Kidney (tissue), 13 donors: ENCODE measurements at regions not wholly inside any gene's neighbourhood (a gene's known extent, or its start where the extent isn't known, plus 50 kb on each side); places are given as distances from the start of the nearest gene placed in this dataset.
A peak's percentile ranks its signal among the peaks of the same experiment; 100 is the strongest.

Experiments used
- DNase-seq, 5 donors: peaks; one replicate each; pipeline ENCODE4 v3.0.0-alpha.2; 2013 to 2020
- FAIRE-seq: peaks from 2 replicates; lab custom pipeline; 2012; peaks lifted over from hg19 to GRCh38; lab: Jason Lieb, UNC
- H3K27ac ChIP-seq, 2 donors: one replicate each; pipeline ENCODE4 v1.7.0; 2013; ENCODE audit warnings: low read depth in 2 of 2, low read length in 2 of 2, inconsistent platforms in 1 of 2
- H3K27me3 ChIP-seq: one replicate; pipeline ENCODE4 v1.7.1; 2013; ENCODE audit warnings: low read length, inconsistent platforms; ENCODE audit not compliant: control insufficient read depth, insufficient read depth
- H3K36me3 ChIP-seq, 3 donors: one replicate each; pipeline versions ENCODE4 v1.7.0 to v1.7.1; 2013; ENCODE audit warnings: low read length in 3 of 3, control low read depth in 1 of 3, inconsistent platforms in 1 of 3; ENCODE audit not compliant: insufficient read depth in 3 of 3, control insufficient read depth in 2 of 3
- H3K4me1 ChIP-seq, 3 donors: one replicate each; pipeline versions ENCODE4 v1.7.0 to v1.7.1; 2013; ENCODE audit warnings: low read length in 3 of 3, inconsistent platforms in 1 of 3, low read depth in 1 of 3; ENCODE audit not compliant: control insufficient read depth in 2 of 3, insufficient read depth in 2 of 3
- H3K4me3 ChIP-seq, 3 donors: one replicate each; pipeline versions ENCODE4 v1.7.0 to v1.8.1; 2013; ENCODE audit warnings: low read length in 3 of 3, control low read depth in 1 of 3, inconsistent platforms in 1 of 3
- H3K9ac ChIP-seq, 3 donors: one replicate each; pipeline versions ENCODE4 v1.7.0 to v1.7.1; 2013; ENCODE audit warnings: low read length in 3 of 3, control low read depth in 1 of 3, inconsistent platforms in 1 of 3
- H3K9me3 ChIP-seq, 3 donors: one replicate each; pipeline versions ENCODE4 v1.7.0 to v1.7.1; 2013; ENCODE audit warnings: low read length in 3 of 3, control low read depth in 1 of 3, inconsistent platforms in 1 of 3; ENCODE audit not compliant: control insufficient read depth in 2 of 3, insufficient read depth in 1 of 3
- CTCF ChIP-seq: IDR thresholded peaks from 3 replicates; pipeline ENCODE4 v1.5.1; 2012; ENCODE audit warnings: mild to moderate bottlenecking, moderate library complexity, borderline replicate concordance; ENCODE audit not compliant: insufficient read depth; ENCODE audit errors: extremely low read depth
- intact Hi-C: fragments of 100-400 bp; cut with DNase I; formaldehyde crosslinking; loops from one replicate; pipeline ENCODE4 v1.11.1; 2022
- donor health status: control.
- donor health status: control.
- donor health status: control.
- donor health status: control.
- donor health status: control.
- donor health status: DM: yes; HTN: yes; CAD: no.
- donor health status: Normal renal cell carcinoma (clear cell type).

- DNase-seq (peak in 4 of 5 donors; percentile 69 to 87 (median 79)), FAIRE-seq (no peak)
- H3K9ac ChIP-seq = no peak overlapping the region
- TF ChIP-seq CTCF = no peak
- no peaks in the 10 kb centered on the region for H3K27me3 ChIP-seq
- no peak overlapping the region for H3K4me3 ChIP-seq
- no peaks in the 10 kb centered on the region for H3K9me3 ChIP-seq
- H3K4me1 ChIP-seq = no peaks in the 10 kb centered on the region
- no peaks in the 10 kb centered on the region for H3K36me3 ChIP-seq
- no peak overlapping the region for H3K27ac ChIP-seq
- intact Hi-C loops = no loop called here
Observed at GRCh38 chr10:28975891-28976531, 298.7 kb downstream of the BAMBI start.

- no peak for DNase-seq
Observed at GRCh38 chr10:28977518-28977917, 300.2 kb downstream of the BAMBI start.

GRCh38 chr10:28980264-28980663, 302.9 kb downstream of the BAMBI start:
- Histone ChIP-seq H3K4me3 (no peak overlapping the region), H3K36me3 (no peaks in the 10 kb centered on the region), H3K9me3 (no peaks in the 10 kb centered on the region), H3K27ac (no peak overlapping the region), H3K27me3 (no peaks in the 10 kb centered on the region), H3K4me1 (peaks cover 0 to 2% (median 0%) of the 10 kb centered on the region in 3 donors), H3K9ac (no peak overlapping the region)
- DNase-seq (no peak), FAIRE-seq (no peak)
- TF ChIP-seq CTCF = no peak
- intact Hi-C loops = no loop called here

More at GRCh38 chr10:28977518-28977917, 300.2 kb downstream of the BAMBI start:
- Histone ChIP-seq H3K9ac (no peak overlapping the region), H3K36me3 (no peaks in the 10 kb centered on the region), H3K4me3 (no peak overlapping the region), H3K4me1 (no peaks in the 10 kb centered on the region), H3K27ac (no peak overlapping the region), H3K9me3 (no peaks in the 10 kb centered on the region), H3K27me3 (no peaks in the 10 kb centered on the region)
- no peak for TF ChIP-seq CTCF
- FAIRE-seq = no peak
- intact Hi-C loops = no loop called here

GRCh38 chr10:28981007-28981406, 303.7 kb downstream of the BAMBI start:
- no peaks in the 10 kb centered on the region for H3K36me3 ChIP-seq
- no peak overlapping the region for H3K9ac ChIP-seq
- no peak for DNase-seq
- H3K27me3 ChIP-seq = no peaks in the 10 kb centered on the region
- no peak for TF ChIP-seq CTCF
- FAIRE-seq = no peak
- H3K4me1 ChIP-seq = peaks cover 0 to 2% (median 0%) of the 10 kb centered on the region in 3 donors
- no peaks in the 10 kb centered on the region for H3K9me3 ChIP-seq
- intact Hi-C loops = no loop called here
- no peak overlapping the region for H3K4me3 ChIP-seq
- no peak overlapping the region for H3K27ac ChIP-seq
